ENCODE measurements at regions not wholly inside any gene's neighbourhood (a gene's known extent, or its start where the extent isn't known, plus 50 kb on each side); places are given as distances from the start of the nearest gene placed in this dataset.
"Not testable (repeated sequence)": the region's sequence is repeated elsewhere in the genome, so short reads cannot be mapped to it uniquely, and the experiment has no call there.

DNA sequence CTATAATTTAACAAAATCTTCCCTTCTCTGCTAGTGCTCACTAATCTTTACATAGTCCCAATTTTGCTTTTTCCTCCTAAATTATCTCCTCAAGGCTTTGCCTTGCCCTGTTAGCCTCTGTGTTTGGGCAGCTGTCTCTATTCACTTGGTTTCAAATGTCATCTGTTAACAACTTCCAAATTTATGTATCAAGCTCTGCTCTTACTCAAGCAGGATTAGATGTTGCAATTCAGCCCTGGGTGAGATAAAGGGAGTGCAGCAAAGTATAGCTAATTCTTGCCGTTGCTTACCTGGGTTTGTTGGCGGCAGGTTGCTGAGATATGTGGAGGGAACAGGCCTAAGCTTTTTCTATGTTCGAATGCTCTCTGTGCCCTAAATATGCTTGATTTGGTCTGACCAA is 483.8 kb downstream of the DMAC1 start:
- Histone ChIP-seq H3K4me2 (ENCODE audit: low read length) (no peak overlapping the region), H3K36me3 (ENCODE audit: control insufficient read depth, insufficient read depth, low read length) (no peaks in the 10 kb centered on the region), H2AFZ (no peak overlapping the region), H3K9ac (no peak overlapping the region), H3K27me3 (ENCODE audit: control insufficient read depth, insufficient read depth, low read length) (no peaks in the 10 kb centered on the region), H3K4me1 (no peaks in the 10 kb centered on the region), H3K4me3 (ENCODE audit: low read depth, low read length) (no peak overlapping the region), H3K27ac (no peak overlapping the region), H3K9me3 (ENCODE audit: control insufficient read depth, low read length) (no peaks in the 10 kb centered on the region), H3K79me2 (no peaks in the 10 kb centered on the region)
- TF ChIP-seq, protein P1, sequence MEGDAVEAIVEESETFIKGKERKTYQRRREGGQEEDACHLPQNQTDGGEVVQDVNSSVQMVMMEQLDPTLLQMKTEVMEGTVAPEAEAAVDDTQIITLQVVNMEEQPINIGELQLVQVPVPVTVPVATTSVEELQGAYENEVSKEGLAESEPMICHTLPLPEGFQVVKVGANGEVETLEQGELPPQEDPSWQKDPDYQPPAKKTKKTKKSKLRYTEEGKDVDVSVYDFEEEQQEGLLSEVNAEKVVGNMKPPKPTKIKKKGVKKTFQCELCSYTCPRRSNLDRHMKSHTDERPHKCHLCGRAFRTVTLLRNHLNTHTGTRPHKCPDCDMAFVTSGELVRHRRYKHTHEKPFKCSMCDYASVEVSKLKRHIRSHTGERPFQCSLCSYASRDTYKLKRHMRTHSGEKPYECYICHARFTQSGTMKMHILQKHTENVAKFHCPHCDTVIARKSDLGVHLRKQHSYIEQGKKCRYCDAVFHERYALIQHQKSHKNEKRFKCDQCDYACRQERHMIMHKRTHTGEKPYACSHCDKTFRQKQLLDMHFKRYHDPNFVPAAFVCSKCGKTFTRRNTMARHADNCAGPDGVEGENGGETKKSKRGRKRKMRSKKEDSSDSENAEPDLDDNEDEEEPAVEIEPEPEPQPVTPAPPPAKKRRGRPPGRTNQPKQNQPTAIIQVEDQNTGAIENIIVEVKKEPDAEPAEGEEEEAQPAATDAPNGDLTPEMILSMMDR (IDR thresholded peaks at IDR 0.05) = no peak

DNA sequence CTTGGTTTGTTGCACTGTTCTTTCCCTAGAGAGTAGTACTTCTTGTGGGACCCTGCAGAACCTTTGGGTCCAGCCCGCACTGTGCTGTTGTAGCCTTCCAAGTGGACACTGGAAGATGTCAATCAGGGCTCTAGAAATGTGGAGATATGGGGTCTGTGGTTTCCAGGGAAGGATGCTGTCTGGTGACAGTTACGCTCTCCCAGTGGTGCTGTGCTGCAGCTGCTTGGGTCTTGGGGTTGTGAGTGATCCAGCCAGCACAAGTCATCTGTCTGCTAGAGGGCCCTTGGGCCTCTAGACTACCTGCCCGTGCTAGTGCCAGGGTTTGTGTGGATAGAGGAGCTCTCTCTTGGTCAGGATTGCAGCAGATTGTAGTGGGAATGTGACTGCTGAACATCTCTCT is 484.5 kb downstream of the DMAC1 start:
- Histone ChIP-seq H2AFZ (no peak overlapping the region), H3K9ac (no peak overlapping the region), H3K4me1 (no peaks in the 10 kb centered on the region), H3K79me2 (no peaks in the 10 kb centered on the region), H3K4me2 (ENCODE audit: low read length) (no peak overlapping the region), H3K36me3 (ENCODE audit: control insufficient read depth, insufficient read depth, low read length) (no peaks in the 10 kb centered on the region), H3K27ac (no peak overlapping the region), H3K27me3 (ENCODE audit: control insufficient read depth, insufficient read depth, low read length) (no peaks in the 10 kb centered on the region), H3K9me3 (ENCODE audit: control insufficient read depth, low read length) (no peaks in the 10 kb centered on the region), H3K4me3 (ENCODE audit: low read depth, low read length) (no peak overlapping the region)
- TF ChIP-seq, protein P1 (IDR thresholded peaks at IDR 0.05) = no peak

DNA sequence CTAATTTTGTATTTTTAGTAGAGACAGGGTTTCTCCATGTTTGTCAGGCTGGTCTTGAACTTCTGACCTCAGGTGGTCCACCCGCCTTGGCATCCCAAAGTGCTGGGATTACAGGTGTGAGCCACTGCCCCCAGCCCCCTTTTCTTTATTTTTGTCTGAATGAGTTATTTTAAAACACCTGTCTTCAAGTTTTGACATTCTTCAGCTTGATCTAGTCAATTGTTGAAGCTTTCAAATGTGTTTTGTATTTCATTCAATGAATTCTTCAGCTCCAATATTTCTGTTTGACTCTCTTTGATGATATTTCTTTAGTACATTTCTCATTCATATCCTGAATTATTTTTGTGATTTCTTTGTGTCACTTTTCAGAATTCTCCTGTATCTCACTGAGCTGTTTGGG is 486.2 kb downstream of the DMAC1 start:
- TF ChIP-seq, protein P1 (IDR thresholded peaks at IDR 0.05) = no peak
- Histone ChIP-seq H3K9me3 (ENCODE audit: control insufficient read depth, low read length) (no peaks in the 10 kb centered on the region), H3K36me3 (ENCODE audit: control insufficient read depth, insufficient read depth, low read length) (no peaks in the 10 kb centered on the region), H3K4me2 (ENCODE audit: low read length) (no peak overlapping the region), H3K4me3 (ENCODE audit: low read depth, low read length) (no peak overlapping the region), H3K4me1 (no peaks in the 10 kb centered on the region), H3K27ac (no peak overlapping the region), H3K9ac (no peak overlapping the region), H2AFZ (no peak overlapping the region), H3K27me3 (ENCODE audit: control insufficient read depth, insufficient read depth, low read length) (no peaks in the 10 kb centered on the region), H3K79me2 (no peaks in the 10 kb centered on the region)

- H3K4me3 ChIP-seq (ENCODE audit: low read depth, low read length); H3K36me3 ChIP-seq (ENCODE audit: control insufficient read depth, insufficient read depth, low read length); H3K9ac ChIP-seq; H3K79me2 ChIP-seq; H3K27me3 ChIP-seq (ENCODE audit: control insufficient read depth, insufficient read depth, low read length); H3K4me2 ChIP-seq (ENCODE audit: low read length); H3K9me3 ChIP-seq (ENCODE audit: control insufficient read depth, low read length); H3K27ac ChIP-seq; H3K4me1 ChIP-seq; H2AFZ ChIP-seq: not testable (repeated sequence)
These were observed 490.5 kb downstream of the DMAC1 start for GRCh38 chr9:7309051-7309450.

DNA sequence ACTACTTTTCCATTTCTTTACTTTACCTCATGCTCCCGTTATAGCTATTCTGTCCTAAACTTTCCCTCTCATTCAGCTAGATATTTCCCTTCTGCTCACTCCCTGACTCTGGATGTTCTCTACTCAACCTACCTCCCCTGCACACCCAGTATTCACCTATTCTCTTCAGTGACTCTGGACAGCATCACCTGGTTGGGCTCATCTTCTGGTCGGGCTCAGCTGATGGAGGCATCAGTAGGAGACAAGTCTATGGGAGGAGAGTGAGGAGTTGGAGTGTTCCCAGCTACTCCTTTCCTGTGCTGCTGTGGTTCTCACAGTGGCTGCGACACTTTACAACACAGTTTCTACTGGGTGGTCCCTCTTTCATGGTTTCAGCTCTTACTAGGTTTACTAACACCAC is 493.9 kb downstream of the DMAC1 start:
- H3K4me1 ChIP-seq = no peaks in the 10 kb centered on the region
- H3K79me2 ChIP-seq = no peaks in the 10 kb centered on the region
- no peaks in the 10 kb centered on the region for H3K9me3 ChIP-seq (ENCODE audit: control insufficient read depth, low read length)
- H3K4me3 ChIP-seq (ENCODE audit: low read depth, low read length) = no peak overlapping the region
- TF ChIP-seq, protein P1 (IDR thresholded peaks at IDR 0.05) = no peak
- H3K27ac ChIP-seq = no peak overlapping the region
- H3K27me3 ChIP-seq (ENCODE audit: control insufficient read depth, insufficient read depth, low read length) = no peaks in the 10 kb centered on the region
- H2AFZ ChIP-seq = no peak overlapping the region
- H3K4me2 ChIP-seq (ENCODE audit: low read length) = no peak overlapping the region
- no peak overlapping the region for H3K9ac ChIP-seq
- no peaks in the 10 kb centered on the region for H3K36me3 ChIP-seq (ENCODE audit: control insufficient read depth, insufficient read depth, low read length)
